C4-2B (cell line): ENCODE measurements at regions not wholly inside any gene's neighbourhood (a gene's known extent, or its start where the extent isn't known, plus 50 kb on each side); places are given as distances from the start of the nearest gene placed in this dataset.

Experiments
- H3K27ac ChIP-seq: fragments of 450-650 bp; 2 replicates; pipeline ENCODE4 v1.5.1; 2017
- CTCF ChIP-seq: fragments of 450-650 bp; conservative IDR thresholded peaks from 2 replicates; pipeline ENCODE4 v1.5.1; 2017; ENCODE audit warnings: mild to moderate bottlenecking
- ZFX ChIP-seq: fragments of 450-650 bp; IDR thresholded peaks from 2 replicates; pipeline ENCODE4 v1.6.1; 2017

GRCh38 chr13:91144486-91144885 is 203.0 kb upstream of the MIR17HG start:
- H3K27ac ChIP-seq = no peak overlapping the region
- no peak for TF ChIP-seq ZFX
- TF ChIP-seq CTCF = no peak

- no peak for TF ChIP-seq CTCF
- no peak for TF ChIP-seq ZFX
- H3K27ac ChIP-seq = no peak overlapping the region
These were observed 201.8 kb upstream of the MIR17HG start for GRCh38 chr13:91145571-91146205.

GRCh38 chr13:91146601-91147000 is 200.9 kb upstream of the MIR17HG start:
- TF ChIP-seq ZFX (no peak), CTCF (no peak)
- H3K27ac ChIP-seq = no peak overlapping the region

- TF ChIP-seq ZFX (no peak), CTCF (no peak)
- no peak overlapping the region for H3K27ac ChIP-seq
These were observed 199.4 kb upstream of the MIR17HG start for GRCh38 chr13:91148098-91148497.

- no peak overlapping the region for H3K27ac ChIP-seq
- TF ChIP-seq ZFX (no peak), CTCF (no peak)
These were observed 195.6 kb upstream of the MIR17HG start for GRCh38 chr13:91151921-91152320.

GRCh38 chr13:91153372-91153771 is 194.1 kb upstream of the MIR17HG start:
- H3K27ac ChIP-seq = no peak overlapping the region

More at GRCh38 chr13:91153372-91153771, 194.1 kb upstream of the MIR17HG start:
- TF ChIP-seq ZFX (no peak), CTCF (no peak)
